ENCODE measurements at regions not wholly inside any gene's neighbourhood (a gene's known extent, or its start where the extent isn't known, plus 50 kb on each side); places are given as distances from the start of the nearest gene placed in this dataset.
A peak's percentile ranks its signal among the peaks of the same experiment; 100 is the strongest.

GRCh38 chr6:137705160-137706082 is 161.6 kb upstream of the TNFAIP3 start:
- no peak overlapping the region for H3K9ac ChIP-seq (ENCODE audit: low read depth in 1 of 2, low read length in 2 of 2)
- H3K36me3 ChIP-seq (ENCODE audit: control insufficient read depth in 2 of 2, insufficient read depth in 2 of 2, low read length in 2 of 2): no peaks in the 10 kb centered on the region
- no peaks in the 10 kb centered on the region for H3K27me3 ChIP-seq (ENCODE audit: control insufficient read depth in 2 of 2, insufficient read depth in 2 of 2, low read length in 2 of 2)
- H3K4me1 ChIP-seq (ENCODE audit: control insufficient read depth in 2 of 2, insufficient read depth in 2 of 2, low read length in 2 of 2): peaks cover 3 to 5% of the 10 kb centered on the region in 2 donors
- H3K4me3 ChIP-seq (ENCODE audit: low read length in 2 of 2): no peak overlapping the region
- no peaks in the 10 kb centered on the region for H3K9me3 ChIP-seq (ENCODE audit: control insufficient read depth in 2 of 2, low read length in 2 of 2)
- H3K27ac ChIP-seq (ENCODE audit: low read depth in 2 of 2, low read length in 2 of 2): no peak overlapping the region

GRCh38 chr6:137706083-137706750 is 160.8 kb upstream of the TNFAIP3 start:
- no peaks in the 10 kb centered on the region for H3K27me3 ChIP-seq (ENCODE audit: control insufficient read depth in 2 of 2, insufficient read depth in 2 of 2, low read length in 2 of 2)
- H3K9ac ChIP-seq (ENCODE audit: low read depth in 1 of 2, low read length in 2 of 2): no peak overlapping the region
- H3K36me3 ChIP-seq (ENCODE audit: control insufficient read depth in 2 of 2, insufficient read depth in 2 of 2, low read length in 2 of 2): no peaks in the 10 kb centered on the region
- H3K27ac ChIP-seq (ENCODE audit: low read depth in 2 of 2, low read length in 2 of 2): no peak overlapping the region
- H3K9me3 ChIP-seq (ENCODE audit: control insufficient read depth in 2 of 2, low read length in 2 of 2): no peaks in the 10 kb centered on the region
- H3K4me3 ChIP-seq (ENCODE audit: low read length in 2 of 2): no peak overlapping the region
- H3K4me1 ChIP-seq (ENCODE audit: control insufficient read depth in 2 of 2, insufficient read depth in 2 of 2, low read length in 2 of 2): peaks cover 3 to 8% of the 10 kb centered on the region in 2 donors

- H3K36me3 ChIP-seq (ENCODE audit: control insufficient read depth in 2 of 2, insufficient read depth in 2 of 2, low read length in 2 of 2): no peaks in the 10 kb centered on the region
- H3K27me3 ChIP-seq (ENCODE audit: control insufficient read depth in 2 of 2, insufficient read depth in 2 of 2, low read length in 2 of 2): no peaks in the 10 kb centered on the region
- no peak overlapping the region for H3K9ac ChIP-seq (ENCODE audit: low read depth in 1 of 2, low read length in 2 of 2)
- no peak overlapping the region for H3K4me3 ChIP-seq (ENCODE audit: low read length in 2 of 2)
- peak overlapping the region in 1 of 2 donors; percentile 2 for H3K27ac ChIP-seq (ENCODE audit: low read depth in 2 of 2, low read length in 2 of 2)
- no peaks in the 10 kb centered on the region for H3K9me3 ChIP-seq (ENCODE audit: control insufficient read depth in 2 of 2, low read length in 2 of 2)
- H3K4me1 ChIP-seq (ENCODE audit: control insufficient read depth in 2 of 2, insufficient read depth in 2 of 2, low read length in 2 of 2): peaks cover 3 to 8% of the 10 kb centered on the region in 2 donors
Observed at GRCh38 chr6:137707038-137707589, 159.9 kb upstream of the TNFAIP3 start.

- Histone ChIP-seq H3K27ac (ENCODE audit: low read depth in 2 of 2, low read length in 2 of 2) (peak overlapping the region in 1 of 2 donors; percentile 2), H3K9ac (ENCODE audit: low read depth in 1 of 2, low read length in 2 of 2) (peak overlapping the region in 1 of 2 donors; percentile 20), H3K4me3 (ENCODE audit: low read length in 2 of 2) (peak overlapping the region; percentile 29 to 51), H3K27me3 (ENCODE audit: control insufficient read depth in 2 of 2, insufficient read depth in 2 of 2, low read length in 2 of 2) (no peaks in the 10 kb centered on the region), H3K36me3 (ENCODE audit: control insufficient read depth in 2 of 2, insufficient read depth in 2 of 2, low read length in 2 of 2) (no peaks in the 10 kb centered on the region), H3K4me1 (ENCODE audit: control insufficient read depth in 2 of 2, insufficient read depth in 2 of 2, low read length in 2 of 2) (peaks cover 3 to 8% of the 10 kb centered on the region in 2 donors), H3K9me3 (ENCODE audit: control insufficient read depth in 2 of 2, low read length in 2 of 2) (no peaks in the 10 kb centered on the region)
Observed at GRCh38 chr6:137707590-137708360, 159.3 kb upstream of the TNFAIP3 start.

GRCh38 chr6:137708481-137708880 is 158.6 kb upstream of the TNFAIP3 start:
- no peaks in the 10 kb centered on the region for H3K9me3 ChIP-seq (ENCODE audit: control insufficient read depth in 2 of 2, low read length in 2 of 2)
- peaks cover 3 to 8% of the 10 kb centered on the region in 2 donors for H3K4me1 ChIP-seq (ENCODE audit: control insufficient read depth in 2 of 2, insufficient read depth in 2 of 2, low read length in 2 of 2)
- H3K9ac ChIP-seq (ENCODE audit: low read depth in 1 of 2, low read length in 2 of 2): no peak overlapping the region
- no peak overlapping the region for H3K4me3 ChIP-seq (ENCODE audit: low read length in 2 of 2)
- H3K27me3 ChIP-seq (ENCODE audit: control insufficient read depth in 2 of 2, insufficient read depth in 2 of 2, low read length in 2 of 2): no peaks in the 10 kb centered on the region
- H3K27ac ChIP-seq (ENCODE audit: low read depth in 2 of 2, low read length in 2 of 2): no peak overlapping the region
- no peaks in the 10 kb centered on the region for H3K36me3 ChIP-seq (ENCODE audit: control insufficient read depth in 2 of 2, insufficient read depth in 2 of 2, low read length in 2 of 2)

GRCh38 chr6:137709424-137710236 is 157.4 kb upstream of the TNFAIP3 start:
- Histone ChIP-seq H3K27me3 (ENCODE audit: control insufficient read depth in 2 of 2, insufficient read depth in 2 of 2, low read length in 2 of 2) (no peaks in the 10 kb centered on the region), H3K36me3 (ENCODE audit: control insufficient read depth in 2 of 2, insufficient read depth in 2 of 2, low read length in 2 of 2) (no peaks in the 10 kb centered on the region), H3K9me3 (ENCODE audit: control insufficient read depth in 2 of 2, low read length in 2 of 2) (no peaks in the 10 kb centered on the region), H3K4me3 (ENCODE audit: low read length in 2 of 2) (no peak overlapping the region), H3K9ac (ENCODE audit: low read depth in 1 of 2, low read length in 2 of 2) (no peak overlapping the region), H3K27ac (ENCODE audit: low read depth in 2 of 2, low read length in 2 of 2) (no peak overlapping the region), H3K4me1 (ENCODE audit: control insufficient read depth in 2 of 2, insufficient read depth in 2 of 2, low read length in 2 of 2) (peaks cover 3 to 8% of the 10 kb centered on the region in 2 donors)

GRCh38 chr6:137711972-137712371 is 155.1 kb upstream of the TNFAIP3 start:
- H3K4me1 ChIP-seq (ENCODE audit: control insufficient read depth in 2 of 2, insufficient read depth in 2 of 2, low read length in 2 of 2): peaks cover 3 to 8% of the 10 kb centered on the region in 2 donors
- H3K27me3 ChIP-seq (ENCODE audit: control insufficient read depth in 2 of 2, insufficient read depth in 2 of 2, low read length in 2 of 2): no peaks in the 10 kb centered on the region
- no peaks in the 10 kb centered on the region for H3K36me3 ChIP-seq (ENCODE audit: control insufficient read depth in 2 of 2, insufficient read depth in 2 of 2, low read length in 2 of 2)
- no peak overlapping the region for H3K4me3 ChIP-seq (ENCODE audit: low read length in 2 of 2)
- H3K27ac ChIP-seq (ENCODE audit: low read depth in 2 of 2, low read length in 2 of 2): no peak overlapping the region
- no peaks in the 10 kb centered on the region for H3K9me3 ChIP-seq (ENCODE audit: control insufficient read depth in 2 of 2, low read length in 2 of 2)
- no peak overlapping the region for H3K9ac ChIP-seq (ENCODE audit: low read depth in 1 of 2, low read length in 2 of 2)

GRCh38 chr6:137712587-137712986 is 154.5 kb upstream of the TNFAIP3 start:
- Histone ChIP-seq H3K4me3 (ENCODE audit: low read length in 2 of 2) (no peak overlapping the region), H3K9ac (ENCODE audit: low read depth in 1 of 2, low read length in 2 of 2) (no peak overlapping the region), H3K27me3 (ENCODE audit: control insufficient read depth in 2 of 2, insufficient read depth in 2 of 2, low read length in 2 of 2) (no peaks in the 10 kb centered on the region), H3K36me3 (ENCODE audit: control insufficient read depth in 2 of 2, insufficient read depth in 2 of 2, low read length in 2 of 2) (no peaks in the 10 kb centered on the region), H3K9me3 (ENCODE audit: control insufficient read depth in 2 of 2, low read length in 2 of 2) (no peaks in the 10 kb centered on the region), H3K27ac (ENCODE audit: low read depth in 2 of 2, low read length in 2 of 2) (no peak overlapping the region), H3K4me1 (ENCODE audit: control insufficient read depth in 2 of 2, insufficient read depth in 2 of 2, low read length in 2 of 2) (peaks cover 2 to 5% of the 10 kb centered on the region in 2 donors)

GRCh38 chr6:137715589-137716045 is 151.4 kb upstream of the TNFAIP3 start:
- Histone ChIP-seq H3K9ac (ENCODE audit: low read depth in 1 of 2, low read length in 2 of 2) (no peak overlapping the region), H3K9me3 (ENCODE audit: control insufficient read depth in 2 of 2, low read length in 2 of 2) (no peaks in the 10 kb centered on the region), H3K27ac (ENCODE audit: low read depth in 2 of 2, low read length in 2 of 2) (no peak overlapping the region), H3K4me1 (ENCODE audit: control insufficient read depth in 2 of 2, insufficient read depth in 2 of 2, low read length in 2 of 2) (peaks cover 0 to under 1% of the 10 kb centered on the region in 2 donors), H3K36me3 (ENCODE audit: control insufficient read depth in 2 of 2, insufficient read depth in 2 of 2, low read length in 2 of 2) (no peaks in the 10 kb centered on the region), H3K4me3 (ENCODE audit: low read length in 2 of 2) (no peak overlapping the region), H3K27me3 (ENCODE audit: control insufficient read depth in 2 of 2, insufficient read depth in 2 of 2, low read length in 2 of 2) (no peaks in the 10 kb centered on the region)

All from mucosa of rectum (tissue), 2 donors.